OCI-LY3 (cell line): ENCODE measurements at regions not wholly inside any gene's neighbourhood (a gene's known extent, or its start where the extent isn't known, plus 50 kb on each side); places are given as distances from the start of the nearest gene placed in this dataset.

Experiments used
- H2AFZ ChIP-seq: fragments of 200-600, 300-600 bp; shearing (Covaris generic); 2 replicates; pipeline ENCODE4 v1.6.0; 2014; ENCODE audit warnings: antibody characterized with exemption, low read depth, low read length
- H3K27ac ChIP-seq: fragments of 200-600, 300-600 bp; sonication (generic); 2 replicates; pipeline ENCODE4 v1.5.1; 2014; ENCODE audit warnings: mild to moderate bottlenecking, low read length, moderate library complexity, mixed read lengths
- H3K27me3 ChIP-seq: fragments of 200-600, 300-600 bp; sonication (generic); 2 replicates; pipeline ENCODE4 v1.6.1; 2014; ENCODE audit warnings: low read depth, low read length, mixed read lengths
- H3K36me3 ChIP-seq: fragments of 200-600, 300-600 bp; sonication (generic); replicated peaks from 2 replicates; pipeline ENCODE3; 2014; ENCODE audit warnings: low read depth, low read length, mixed read lengths
- H3K4me1 ChIP-seq: fragments of 300-600, 200-600 bp; sonication (generic); 2 replicates; pipeline ENCODE4 v1.6.1; 2014; ENCODE audit warnings: low read length, mixed read lengths
- H3K4me2 ChIP-seq: fragments of 200-600, 300-600 bp; sonication (generic); 2 replicates; pipeline ENCODE4 v1.6.1; 2014; ENCODE audit warnings: low read length, mixed read lengths
- H3K4me3 ChIP-seq: fragments of 300-600, 200-600 bp; sonication (generic); 2 replicates; pipeline ENCODE4 v1.5.1; 2014; ENCODE audit warnings: antibody characterized with exemption, mild to moderate bottlenecking, low read length, moderate library complexity
- H3K79me2 ChIP-seq: fragments of 300-600, 200-600 bp; shearing (Covaris generic); 2 replicates; pipeline ENCODE4 v1.6.1; 2014; ENCODE audit warnings: mild to moderate bottlenecking, low read length, mixed read lengths
- H3K9ac ChIP-seq: fragments of 300-600, 200-600 bp; shearing (Covaris generic); 2 replicates; pipeline ENCODE4 v1.6.0; 2014; ENCODE audit warnings: mild to moderate bottlenecking, low read length, moderate library complexity
- H3K9me3 ChIP-seq: fragments of 200-600, 300-600 bp; shearing (Covaris generic); 2 replicates; pipeline ENCODE4 v1.6.1; 2014; ENCODE audit warnings: low read length, mixed read lengths; ENCODE audit not compliant: insufficient read depth
- H4K20me1 ChIP-seq: fragments of 200-600, 300-600 bp; sonication (generic); 2 replicates; pipeline ENCODE4 v1.6.1; 2016; ENCODE audit warnings: low read length, mixed read lengths; ENCODE audit not compliant: insufficient read depth
- EZH2phosphoT487 ChIP-seq: fragments of 200-600 bp; shearing (Covaris generic); IDR thresholded peaks from 2 replicates; pipeline ENCODE4 v1.6.1; 2018; ENCODE audit warnings: antibody characterized with exemption, mixed run types, low read depth
- TF ChIP-seq, protein P1 (sequence below): fragments of 200-600, 300-600 bp; sonication (generic); IDR thresholded peaks from 2 replicates; pipeline ENCODE4 v1.5.1; 2014; ENCODE audit warnings: antibody characterized with exemption, low read length, low read depth

DNA sequence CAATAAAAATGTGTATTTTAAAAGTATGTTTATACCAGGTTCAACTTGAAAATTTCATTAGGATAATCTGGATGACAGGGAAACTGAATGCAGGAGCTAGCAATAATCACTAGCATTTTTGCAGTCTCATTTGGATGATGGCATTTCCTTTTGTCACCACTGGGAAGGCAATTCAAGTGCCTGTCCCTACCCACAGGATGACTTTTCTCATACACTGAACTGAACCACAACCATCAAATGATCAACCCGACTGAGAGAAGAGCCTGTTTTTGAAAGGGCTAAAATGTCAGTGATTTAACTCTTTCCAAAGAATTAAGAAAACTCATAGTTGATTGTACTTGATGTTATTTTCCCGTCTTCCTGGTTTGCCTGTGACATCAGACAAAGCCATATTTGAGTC, 115.0 kb downstream of the FAM124B start:
- Histone ChIP-seq H3K36me3 (no peaks in the 10 kb centered on the region), H3K9ac (no peak overlapping the region), H3K9me3 (no peaks in the 10 kb centered on the region), H4K20me1 (no peaks in the 10 kb centered on the region), H3K4me2 (no peak overlapping the region), H3K27me3 (peaks cover 28% of the 10 kb centered on the region), H3K79me2 (no peaks in the 10 kb centered on the region), H3K4me1 (no peaks in the 10 kb centered on the region), H3K27ac (no peak overlapping the region), H3K4me3 (no peak overlapping the region), H2AFZ (no peak overlapping the region)
- no peak for TF ChIP-seq EZH2phosphoT487
- TF ChIP-seq, protein P1, sequence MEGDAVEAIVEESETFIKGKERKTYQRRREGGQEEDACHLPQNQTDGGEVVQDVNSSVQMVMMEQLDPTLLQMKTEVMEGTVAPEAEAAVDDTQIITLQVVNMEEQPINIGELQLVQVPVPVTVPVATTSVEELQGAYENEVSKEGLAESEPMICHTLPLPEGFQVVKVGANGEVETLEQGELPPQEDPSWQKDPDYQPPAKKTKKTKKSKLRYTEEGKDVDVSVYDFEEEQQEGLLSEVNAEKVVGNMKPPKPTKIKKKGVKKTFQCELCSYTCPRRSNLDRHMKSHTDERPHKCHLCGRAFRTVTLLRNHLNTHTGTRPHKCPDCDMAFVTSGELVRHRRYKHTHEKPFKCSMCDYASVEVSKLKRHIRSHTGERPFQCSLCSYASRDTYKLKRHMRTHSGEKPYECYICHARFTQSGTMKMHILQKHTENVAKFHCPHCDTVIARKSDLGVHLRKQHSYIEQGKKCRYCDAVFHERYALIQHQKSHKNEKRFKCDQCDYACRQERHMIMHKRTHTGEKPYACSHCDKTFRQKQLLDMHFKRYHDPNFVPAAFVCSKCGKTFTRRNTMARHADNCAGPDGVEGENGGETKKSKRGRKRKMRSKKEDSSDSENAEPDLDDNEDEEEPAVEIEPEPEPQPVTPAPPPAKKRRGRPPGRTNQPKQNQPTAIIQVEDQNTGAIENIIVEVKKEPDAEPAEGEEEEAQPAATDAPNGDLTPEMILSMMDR = no peak

- no peaks in the 10 kb centered on the region for H4K20me1 ChIP-seq
- no peak overlapping the region for H3K4me2 ChIP-seq
- H3K4me3 ChIP-seq = no peak overlapping the region
- no peak overlapping the region for H3K9ac ChIP-seq
- H3K27me3 ChIP-seq = peaks cover 20% of the 10 kb centered on the region
- H3K27ac ChIP-seq = no peak overlapping the region
- TF ChIP-seq, protein P1 = peak; percentile 78
- TF ChIP-seq EZH2phosphoT487 = no peak
- H3K36me3 ChIP-seq = no peaks in the 10 kb centered on the region
- no peaks in the 10 kb centered on the region for H3K79me2 ChIP-seq
- no peaks in the 10 kb centered on the region for H3K9me3 ChIP-seq
- H2AFZ ChIP-seq = no peak overlapping the region
- no peaks in the 10 kb centered on the region for H3K4me1 ChIP-seq
These were observed 117.6 kb downstream of the FAM124B start for GRCh38 chr2:224284134-224284946.

- TF ChIP-seq, protein P1 = no peak
- no peak for TF ChIP-seq EZH2phosphoT487
- no peak overlapping the region for H3K4me2 ChIP-seq
- H3K4me1 ChIP-seq = no peaks in the 10 kb centered on the region
- H3K27me3 ChIP-seq = peaks cover 18% of the 10 kb centered on the region
- H3K36me3 ChIP-seq = no peaks in the 10 kb centered on the region
- H3K27ac ChIP-seq = no peak overlapping the region
- H3K4me3 ChIP-seq = no peak overlapping the region
- H3K9me3 ChIP-seq = no peaks in the 10 kb centered on the region
- no peak overlapping the region for H2AFZ ChIP-seq
- H4K20me1 ChIP-seq = no peaks in the 10 kb centered on the region
- no peak overlapping the region for H3K9ac ChIP-seq
- no peaks in the 10 kb centered on the region for H3K79me2 ChIP-seq
These were observed 118.4 kb downstream of the FAM124B start for GRCh38 chr2:224283466-224283965.

- Histone ChIP-seq H3K36me3 (no peaks in the 10 kb centered on the region), H3K27me3 (no peaks in the 10 kb centered on the region; the same call in 1 of the 2 replicates), H2AFZ (no peak overlapping the region), H3K4me1 (no peaks in the 10 kb centered on the region), H3K27ac (no peak overlapping the region), H3K9ac (no peak overlapping the region), H3K79me2 (no peaks in the 10 kb centered on the region), H3K4me2 (no peak overlapping the region), H3K4me3 (no peak overlapping the region), H4K20me1 (no peaks in the 10 kb centered on the region), H3K9me3 (no peaks in the 10 kb centered on the region)
- TF ChIP-seq, protein P1 = no peak
These were observed 120.5 kb downstream of the FAM124B start for GRCh38 chr2:224281374-224281773.
